HS-5 (cell line): ENCODE measurements at regions not wholly inside any gene's neighbourhood (a gene's known extent, or its start where the extent isn't known, plus 50 kb on each side); places are given as distances from the start of the nearest gene placed in this dataset.

ENCODE experiments used
- DNase-seq: peaks from one replicate; pipeline ENCODE4 v3.0.0-alpha.2; 2012; ENCODE audit warnings: low read depth

DNA sequence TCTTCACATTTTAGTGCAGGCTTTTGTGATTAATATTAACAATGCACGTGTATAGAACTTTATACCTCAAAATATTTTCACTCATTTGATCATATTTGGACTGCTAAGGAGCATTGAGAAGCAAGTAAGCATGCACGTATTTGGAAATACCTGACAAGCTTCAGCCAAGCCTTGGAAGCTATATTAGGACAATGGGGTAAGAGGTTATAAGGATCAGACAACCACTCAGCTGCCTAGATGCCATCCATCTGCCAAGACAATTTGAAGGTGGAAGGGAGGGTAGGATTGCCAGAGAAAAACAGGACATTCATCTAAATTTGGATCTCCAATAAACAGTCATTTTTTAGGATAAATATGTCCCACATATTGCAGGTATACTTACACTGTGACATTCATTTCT, 394.9 kb upstream of the CFAP20DC start:
- no peak for DNase-seq

- no peak for DNase-seq
Observed at GRCh38 chr3:59444294-59444671, 394.5 kb upstream of the CFAP20DC start.

DNA sequence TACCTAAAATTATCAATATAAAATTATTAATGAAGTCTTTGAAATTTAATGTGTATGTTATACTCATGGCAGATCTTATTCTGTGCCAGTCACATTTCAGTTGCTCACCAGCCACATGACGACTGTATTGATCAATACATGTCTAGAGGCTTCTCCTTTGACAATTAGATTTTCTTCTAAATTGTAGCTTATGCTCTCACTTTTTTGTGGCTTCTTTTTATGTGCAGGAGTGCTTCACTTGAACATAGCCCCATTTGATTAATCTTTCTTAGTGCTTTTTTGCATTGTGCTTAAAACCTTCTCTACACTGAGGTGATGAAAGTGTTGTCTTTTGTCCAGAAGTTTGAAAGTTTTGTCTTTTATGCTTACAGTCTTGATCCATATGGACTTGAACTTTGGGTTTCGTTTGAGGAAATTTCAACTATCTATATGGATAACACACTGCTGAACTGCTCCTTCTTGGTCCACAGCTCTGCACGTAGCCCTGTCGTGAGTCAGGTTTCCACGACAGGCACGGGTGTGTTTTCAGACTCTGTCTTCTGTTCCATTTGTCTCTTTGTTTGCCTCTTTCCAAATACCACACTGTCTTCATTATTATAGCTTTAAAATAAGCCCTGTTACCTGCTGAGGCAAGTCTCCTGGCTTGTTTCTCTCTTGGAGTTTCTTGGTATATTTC, 393.9 kb upstream of the CFAP20DC start:
- DNase-seq = no peak

- no peak for DNase-seq
Observed at GRCh38 chr3:59442046-59442445, 392.2 kb upstream of the CFAP20DC start.

DNA sequence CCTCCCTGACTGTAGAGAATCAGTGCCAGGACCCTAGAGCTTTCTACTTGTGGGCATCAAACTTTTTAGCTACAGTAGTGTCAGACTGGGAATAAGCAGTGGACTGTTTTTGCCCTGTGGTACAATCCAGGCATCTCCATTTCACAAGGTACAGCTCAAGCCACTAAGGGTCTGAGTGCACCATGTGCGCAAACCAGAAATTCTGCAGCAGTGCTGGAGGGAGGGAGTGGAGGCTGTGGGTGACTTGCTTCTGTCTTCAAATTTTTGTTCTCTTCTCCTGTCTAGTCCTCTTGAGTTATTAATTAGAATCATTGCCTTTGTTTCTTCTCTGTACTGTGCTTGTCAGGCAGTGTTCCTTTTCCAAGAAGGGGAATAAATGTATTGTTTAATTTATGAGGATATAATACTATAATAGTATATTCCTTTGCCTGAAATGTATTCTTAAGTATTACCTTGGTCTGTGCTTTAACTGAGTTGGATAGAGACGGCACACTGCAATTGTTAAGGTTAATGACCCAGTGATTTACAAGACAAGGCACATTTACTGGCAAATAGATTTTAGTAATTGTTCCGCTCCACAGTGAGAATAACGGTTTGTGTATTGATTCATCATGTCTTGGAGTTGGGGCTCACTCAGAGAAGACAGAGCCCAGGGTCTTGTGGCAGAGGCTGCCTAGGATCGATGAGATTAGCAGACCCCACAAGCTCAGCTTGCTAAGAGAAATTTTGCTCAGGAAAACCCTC, 390.6 kb upstream of the CFAP20DC start:
- no peak for DNase-seq

- no peak for DNase-seq
Observed at GRCh38 chr3:59438492-59438891, 388.7 kb upstream of the CFAP20DC start.

GRCh38 chr3:59436164-59436958, 386.5 kb upstream of the CFAP20DC start:
- no peak for DNase-seq

DNA sequence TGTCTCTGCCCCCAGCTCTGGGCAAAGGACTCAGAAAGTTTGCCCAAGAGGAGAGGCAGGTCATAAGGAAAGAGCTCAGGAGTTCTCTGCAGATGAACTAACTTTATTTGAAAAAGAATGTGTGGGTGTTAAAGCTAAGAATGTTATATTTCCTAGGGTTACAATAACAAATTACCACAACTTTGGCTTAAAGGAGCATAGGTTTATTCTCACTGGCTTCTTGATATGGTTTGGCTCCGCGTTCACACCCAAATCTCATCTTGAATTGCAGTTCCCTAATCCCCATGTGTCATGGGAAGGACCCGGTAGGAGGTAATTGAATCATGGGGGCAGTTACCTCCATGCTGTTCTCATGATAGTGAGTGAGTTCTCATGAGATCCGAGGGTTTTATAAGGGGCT, 383.7 kb upstream of the CFAP20DC start:
- DNase-seq = no peak

- no peak for DNase-seq
Observed at GRCh38 chr3:59432665-59433064, 382.8 kb upstream of the CFAP20DC start.

DNA sequence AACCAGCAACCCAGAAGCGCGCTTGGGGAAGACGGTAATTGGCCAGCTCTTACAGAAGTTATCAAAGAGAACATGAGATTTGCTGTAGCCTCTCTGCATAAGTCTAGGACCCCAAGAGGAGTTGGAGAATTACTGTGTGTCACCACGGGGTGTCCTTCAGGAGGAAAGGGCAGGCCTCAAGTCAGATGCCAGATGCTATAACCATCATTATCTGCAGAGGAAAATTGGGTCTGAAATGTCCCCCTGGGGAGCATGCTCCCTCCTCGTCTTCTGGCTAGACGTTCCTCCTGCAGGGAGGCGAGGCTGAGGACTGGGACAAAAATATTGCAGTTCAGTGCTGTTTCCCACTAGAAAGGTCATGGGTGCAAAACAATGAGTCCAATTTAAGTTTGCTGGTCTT, 380.5 kb upstream of the CFAP20DC start:
- no peak for DNase-seq

DNA sequence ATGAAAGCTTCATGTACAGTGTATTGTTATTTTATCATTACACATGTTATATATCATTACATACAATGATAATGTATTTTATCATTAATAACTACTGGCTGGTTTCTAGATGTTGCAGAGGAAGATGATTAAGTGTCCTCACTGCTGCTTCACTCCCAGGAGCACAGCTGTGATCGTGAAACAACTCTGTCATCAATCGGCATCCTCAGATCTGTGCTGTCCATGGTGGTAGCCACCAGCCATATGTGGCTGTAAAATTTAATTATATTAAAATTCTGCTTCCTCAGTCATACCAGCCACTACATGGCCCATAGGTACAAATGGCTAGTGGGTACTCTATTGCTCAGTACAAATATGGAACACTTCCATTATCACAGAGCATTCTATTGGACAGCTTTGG, 379.4 kb upstream of the CFAP20DC start:
- DNase-seq = no peak

- peak; percentile 76 for DNase-seq
Observed at GRCh38 chr3:59426821-59427565, 377.2 kb upstream of the CFAP20DC start.

- no peak for DNase-seq
Observed at GRCh38 chr3:59425942-59426341, 376.1 kb upstream of the CFAP20DC start.

- no peak for DNase-seq
Observed at GRCh38 chr3:59425371-59425770, 375.5 kb upstream of the CFAP20DC start.

- DNase-seq = no peak
Observed at GRCh38 chr3:59424268-59425010, 374.6 kb upstream of the CFAP20DC start.

GRCh38 chr3:59423707-59424106, 373.9 kb upstream of the CFAP20DC start:
- DNase-seq = no peak

GRCh38 chr3:59422312-59422711, 372.5 kb upstream of the CFAP20DC start:
- no peak for DNase-seq

DNA sequence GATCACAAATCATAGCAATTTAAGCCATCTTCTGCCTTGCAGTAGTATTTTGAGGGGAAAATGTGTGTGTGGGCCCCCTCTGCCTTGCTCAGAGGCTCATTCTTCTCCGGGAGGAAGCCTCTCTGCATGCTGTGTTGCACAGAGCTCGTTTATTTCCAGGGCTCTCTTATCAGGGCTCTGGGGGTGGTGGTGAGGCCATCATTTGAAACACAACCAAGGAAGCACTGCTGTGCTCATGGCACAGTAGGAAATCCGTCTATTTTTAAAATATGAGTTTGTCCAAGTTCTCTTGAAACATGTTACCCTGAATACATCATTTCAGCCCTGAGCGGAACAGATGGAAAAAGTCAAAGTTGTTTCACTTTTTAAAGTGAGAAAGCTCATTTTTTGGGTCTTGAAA, 369.0 kb upstream of the CFAP20DC start:
- no peak for DNase-seq

DNA sequence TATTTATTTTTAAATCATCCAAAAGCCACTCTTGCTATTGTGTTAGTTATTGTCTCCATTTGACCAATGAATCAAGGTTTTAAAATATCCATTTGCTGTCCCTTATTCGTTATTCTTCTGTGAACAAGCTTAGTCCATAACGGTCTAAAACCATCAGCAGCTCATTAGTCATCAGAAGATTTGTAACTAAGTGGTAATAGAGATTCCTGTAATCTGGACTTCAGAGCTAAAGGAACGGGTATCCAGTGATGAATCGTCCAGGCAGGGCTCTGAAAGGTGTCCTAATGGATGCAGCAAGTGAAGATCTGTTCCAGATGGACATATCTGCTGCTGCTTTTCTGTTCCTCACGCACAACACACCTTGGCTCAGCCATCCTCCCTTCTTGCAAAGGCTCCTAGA, 362.7 kb upstream of the CFAP20DC start:
- DNase-seq = no peak

DNA sequence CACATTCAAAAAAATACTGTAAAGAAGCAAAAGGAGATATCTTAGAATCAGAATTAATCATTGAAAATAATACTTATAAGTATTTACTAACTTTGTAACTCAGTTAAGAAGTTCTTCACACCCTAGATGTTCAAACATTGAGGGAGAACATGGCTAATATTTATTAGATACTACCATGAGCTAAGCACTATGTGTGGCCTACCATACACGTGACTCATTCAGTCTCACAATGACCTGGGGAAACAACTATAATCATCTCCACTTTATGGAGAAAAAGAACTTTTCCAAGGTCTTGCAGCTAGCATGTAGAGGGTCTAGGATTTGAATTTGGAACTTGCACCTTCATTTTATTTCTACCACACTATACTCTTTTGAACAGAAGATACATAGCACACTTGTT, 361.9 kb upstream of the CFAP20DC start:
- DNase-seq = no peak

DNA sequence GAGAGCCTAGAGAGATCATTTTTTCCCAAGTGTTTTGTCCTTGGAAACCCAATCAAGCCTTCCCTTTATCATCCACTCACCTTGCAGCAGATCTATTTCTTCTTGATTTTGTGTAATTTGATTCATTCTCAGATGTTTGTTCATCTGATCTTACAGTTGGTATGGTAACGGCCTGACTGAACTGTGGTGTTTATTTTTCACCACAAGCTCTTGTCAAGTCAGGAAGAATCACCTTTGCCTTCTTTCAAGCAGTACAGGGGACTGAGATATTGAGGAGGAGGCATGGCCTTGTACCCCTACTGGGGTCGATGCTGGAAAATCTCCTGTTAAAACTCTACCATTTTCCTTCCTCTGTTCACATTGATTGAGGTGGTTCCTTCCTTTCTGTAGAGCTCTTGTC, 361.4 kb upstream of the CFAP20DC start:
- DNase-seq = no peak
